Stimulated activated memory B cell treated with anti-CD40 and anti-IgM and Interleukin-4, amounts not matched to agents 10 μg/mL and 1 μg/mL and 100 μg/mL, for 72 hours (primary cell): ENCODE measurements at regions not wholly inside any gene's neighbourhood (a gene's known extent, or its start where the extent isn't known, plus 50 kb on each side); places are given as distances from the start of the nearest gene placed in this dataset.

ENCODE experiments used
- ATAC-seq: fragments of 150-1000 bp; cut with Tn5 transposase; 2 replicates; pipeline ENCODE4 v1.10.0; 2021
- H3K27ac Mint-ChIP-seq: one replicate; pipeline ENCODE4 v1.8.0; 2022; ENCODE audit warnings: mild to moderate bottlenecking, mixed read lengths
- H3K27me3 Mint-ChIP-seq: one replicate; pipeline ENCODE4 v1.8.0; 2022; ENCODE audit warnings: mixed read lengths
- H3K36me3 Mint-ChIP-seq: one replicate; pipeline ENCODE4 v1.8.0; 2022; ENCODE audit warnings: mixed read lengths
- H3K4me1 Mint-ChIP-seq: one replicate; pipeline ENCODE4 v1.8.0; 2022; ENCODE audit warnings: mixed read lengths
- H3K4me3 Mint-ChIP-seq: one replicate; pipeline ENCODE4 v1.8.0; 2022; ENCODE audit warnings: mild to moderate bottlenecking, moderate library complexity, mixed read lengths
- H3K9me3 Mint-ChIP-seq: one replicate; pipeline ENCODE4 v1.8.0; 2022; ENCODE audit warnings: mixed read lengths

DNA sequence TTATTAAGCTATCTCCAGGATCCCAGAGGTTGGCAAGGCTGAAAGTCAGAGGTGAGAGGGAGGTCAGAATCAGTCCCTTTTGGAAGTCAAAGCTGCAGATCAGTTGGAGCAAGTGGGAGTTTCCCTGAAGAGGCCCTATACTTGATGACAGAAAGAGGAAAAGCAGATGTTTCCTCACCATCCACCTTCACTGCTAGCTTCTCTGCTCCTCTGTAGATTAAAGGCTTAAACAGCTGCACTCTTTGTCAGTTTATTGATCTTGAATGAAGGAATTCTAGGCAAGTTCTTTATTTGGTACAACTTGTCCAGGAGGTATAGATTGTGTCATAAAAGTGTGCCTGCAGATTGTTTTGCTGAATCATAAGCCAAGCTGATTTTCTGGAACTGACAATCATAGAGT is 408.2 kb upstream of the TGFBR2 start:
- Mint-ChIP-seq H3K9me3 (no peaks in the 10 kb centered on the region), H3K4me3 (no peak overlapping the region), H3K4me1 (peaks cover 33% of the 10 kb centered on the region), H3K36me3 (no peaks in the 10 kb centered on the region), H3K27ac (no peak overlapping the region), H3K27me3 (no peaks in the 10 kb centered on the region)
- no peak for ATAC-seq

DNA sequence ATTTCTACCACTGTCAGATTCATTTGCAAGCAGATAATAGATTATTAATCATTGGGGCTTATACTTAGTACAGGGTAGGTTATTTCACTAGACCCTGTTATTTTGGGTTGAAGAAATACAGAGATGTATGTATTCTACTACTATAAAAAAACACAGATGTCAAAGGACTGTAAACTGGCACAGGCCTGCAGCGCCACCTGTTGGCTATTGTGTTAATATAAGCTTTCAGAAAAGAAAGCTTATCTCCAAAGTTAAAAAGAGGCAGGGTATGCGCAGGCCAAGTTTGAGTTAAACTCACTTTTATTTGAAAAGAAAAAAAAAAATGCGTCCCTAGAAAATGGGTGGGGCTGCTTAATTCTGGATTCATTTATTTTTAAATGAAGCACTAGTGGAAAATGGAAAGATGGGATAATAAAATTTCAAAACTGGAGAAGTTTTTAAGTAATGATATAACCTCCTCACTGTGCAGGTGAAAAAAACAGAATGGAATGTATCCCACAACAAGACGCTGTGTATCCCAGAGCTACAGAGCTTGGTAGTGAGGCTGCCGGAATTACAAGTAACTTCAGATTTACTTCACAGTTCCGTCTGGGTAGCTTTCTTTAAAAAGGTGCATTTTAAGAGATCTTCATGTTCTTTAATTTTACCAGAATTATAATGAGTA is 407.2 kb upstream of the TGFBR2 start:
- no peaks in the 10 kb centered on the region for H3K9me3 Mint-ChIP-seq
- no peak overlapping the region for H3K27ac Mint-ChIP-seq
- no peaks in the 10 kb centered on the region for H3K36me3 Mint-ChIP-seq
- peaks cover 24% of the 10 kb centered on the region for H3K4me1 Mint-ChIP-seq
- no peak overlapping the region for H3K4me3 Mint-ChIP-seq
- H3K27me3 Mint-ChIP-seq = no peaks in the 10 kb centered on the region
- no peak for ATAC-seq

GRCh38 chr3:30199855-30200254 is 406.5 kb upstream of the TGFBR2 start:
- Mint-ChIP-seq H3K4me3 (no peak overlapping the region), H3K9me3 (no peaks in the 10 kb centered on the region), H3K36me3 (no peaks in the 10 kb centered on the region)

DNA sequence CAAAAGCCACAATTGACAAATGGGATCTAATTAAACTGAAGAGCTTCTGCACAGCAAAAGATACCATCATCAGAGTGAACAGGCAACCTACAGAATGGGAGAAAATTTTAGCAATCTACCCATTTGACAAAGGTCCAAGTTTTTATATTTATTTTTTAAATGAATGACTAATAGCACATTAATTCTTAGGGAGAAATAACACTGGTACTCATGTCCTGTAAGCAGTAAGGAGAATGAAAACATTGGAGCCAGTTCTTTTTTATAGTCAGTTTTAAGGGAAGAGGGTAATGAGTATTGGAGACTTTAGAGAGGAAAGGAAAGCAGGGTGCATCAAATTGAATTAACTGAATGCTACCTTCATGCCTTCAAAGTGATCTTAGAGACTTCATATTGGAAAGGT is 404.7 kb upstream of the TGFBR2 start:
- Mint-ChIP-seq H3K27ac (no peak overlapping the region), H3K27me3 (no peaks in the 10 kb centered on the region), H3K4me3 (no peak overlapping the region), H3K9me3 (no peaks in the 10 kb centered on the region), H3K4me1 (peaks cover 19% of the 10 kb centered on the region), H3K36me3 (no peaks in the 10 kb centered on the region)
- ATAC-seq = no peak

More at GRCh38 chr3:30199855-30200254, 406.5 kb upstream of the TGFBR2 start:
- no peak for ATAC-seq
- Mint-ChIP-seq H3K27me3 (no peaks in the 10 kb centered on the region), H3K4me1 (peaks cover 24% of the 10 kb centered on the region), H3K27ac (no peak overlapping the region)

DNA sequence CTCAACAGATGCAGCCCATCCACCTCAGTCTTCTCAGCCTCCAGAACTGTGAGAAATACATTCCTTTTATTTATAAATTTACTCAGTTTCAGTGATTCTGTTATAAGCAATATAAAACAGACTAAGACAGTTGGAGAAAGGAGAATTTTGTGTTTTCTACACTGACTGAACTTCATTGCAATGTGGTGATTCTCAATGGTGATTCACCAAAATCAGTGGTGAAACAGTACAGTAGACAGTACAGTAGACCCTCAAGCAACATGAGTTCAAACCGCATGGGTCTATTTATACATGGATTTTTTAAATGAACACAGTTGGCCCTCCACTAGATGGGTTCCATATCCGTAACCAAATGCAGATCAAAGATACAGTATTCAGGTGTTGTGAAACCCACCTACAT is 403.1 kb upstream of the TGFBR2 start:
- H3K27ac Mint-ChIP-seq = no peak overlapping the region
- H3K4me3 Mint-ChIP-seq = no peak overlapping the region
- no peaks in the 10 kb centered on the region for H3K27me3 Mint-ChIP-seq
- peaks cover 15% of the 10 kb centered on the region for H3K4me1 Mint-ChIP-seq
- no peaks in the 10 kb centered on the region for H3K9me3 Mint-ChIP-seq
- ATAC-seq = no peak
- no peaks in the 10 kb centered on the region for H3K36me3 Mint-ChIP-seq

GRCh38 chr3:30204126-30204525 is 402.3 kb upstream of the TGFBR2 start:
- ATAC-seq = no peak
- Mint-ChIP-seq H3K27ac (no peak overlapping the region), H3K27me3 (no peaks in the 10 kb centered on the region), H3K4me3 (no peak overlapping the region), H3K9me3 (no peaks in the 10 kb centered on the region), H3K4me1 (peaks cover 13% of the 10 kb centered on the region), H3K36me3 (no peaks in the 10 kb centered on the region)

- Mint-ChIP-seq H3K27me3 (no peaks in the 10 kb centered on the region), H3K4me3 (no peak overlapping the region), H3K36me3 (no peaks in the 10 kb centered on the region), H3K4me1 (peaks cover 15% of the 10 kb centered on the region), H3K27ac (no peak overlapping the region), H3K9me3 (no peaks in the 10 kb centered on the region)
- no peak for ATAC-seq
Observed at GRCh38 chr3:30206051-30206450, 400.4 kb upstream of the TGFBR2 start.

- no peak for ATAC-seq
- peaks cover 28% of the 10 kb centered on the region for H3K27me3 Mint-ChIP-seq
Observed at GRCh38 chr3:30221619-30222018, 384.8 kb upstream of the TGFBR2 start.

DNA sequence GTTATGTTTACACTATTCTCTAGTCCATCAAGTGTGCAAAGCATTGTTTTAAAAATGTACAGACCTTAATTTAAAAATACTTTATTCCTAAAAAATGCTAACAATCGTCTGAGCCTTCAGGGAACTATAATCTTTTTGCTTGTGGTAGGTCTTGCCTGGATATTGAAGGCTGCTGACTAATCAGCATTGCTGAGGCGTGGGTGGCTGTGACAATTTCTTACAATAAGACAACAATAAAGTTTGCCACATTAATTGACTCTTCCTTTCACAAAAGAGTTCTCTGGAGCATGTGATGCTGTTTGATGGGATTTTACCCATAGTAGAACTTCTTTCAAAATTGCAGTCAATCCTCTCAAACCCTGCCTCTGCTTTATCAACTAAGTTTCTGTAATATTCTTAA is 384.0 kb upstream of the TGFBR2 start:
- no peak overlapping the region for H3K27ac Mint-ChIP-seq
- H3K4me3 Mint-ChIP-seq = no peak overlapping the region
- no peak for ATAC-seq
- peaks cover 24% of the 10 kb centered on the region for H3K27me3 Mint-ChIP-seq
- no peaks in the 10 kb centered on the region for H3K36me3 Mint-ChIP-seq
- H3K4me1 Mint-ChIP-seq = peaks cover 5% of the 10 kb centered on the region
- peaks cover 3% of the 10 kb centered on the region for H3K9me3 Mint-ChIP-seq

More at GRCh38 chr3:30221619-30222018, 384.8 kb upstream of the TGFBR2 start:
- Mint-ChIP-seq H3K36me3 (no peaks in the 10 kb centered on the region), H3K27ac (no peak overlapping the region), H3K9me3 (peaks cover 5% of the 10 kb centered on the region), H3K4me1 (peaks cover 2% of the 10 kb centered on the region), H3K4me3 (no peak overlapping the region)

DNA sequence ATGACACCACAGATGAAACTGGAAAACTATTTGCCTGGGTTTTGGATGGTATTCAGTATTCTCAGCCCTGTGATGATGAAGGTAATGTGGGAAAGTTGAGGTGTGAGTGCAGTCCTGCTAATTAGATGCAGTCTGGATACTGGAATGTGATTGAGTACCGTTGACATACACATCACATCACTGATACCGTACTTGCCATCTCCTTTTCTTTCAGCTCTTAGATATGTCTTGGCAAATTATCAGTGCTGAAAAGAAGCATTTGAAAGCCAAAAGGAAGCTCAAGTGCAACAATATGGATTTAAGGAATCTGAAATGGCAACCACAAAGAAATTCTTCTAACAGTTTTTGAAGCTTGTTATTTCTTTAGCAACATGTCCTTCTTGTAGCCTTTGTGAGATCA is 381.4 kb upstream of the TGFBR2 start:
- Mint-ChIP-seq H3K9me3 (no peaks in the 10 kb centered on the region), H3K27me3 (peaks cover 9% of the 10 kb centered on the region), H3K36me3 (no peaks in the 10 kb centered on the region), H3K27ac (no peak overlapping the region), H3K4me3 (no peak overlapping the region), H3K4me1 (peaks cover 5% of the 10 kb centered on the region)
- no peak for ATAC-seq

DNA sequence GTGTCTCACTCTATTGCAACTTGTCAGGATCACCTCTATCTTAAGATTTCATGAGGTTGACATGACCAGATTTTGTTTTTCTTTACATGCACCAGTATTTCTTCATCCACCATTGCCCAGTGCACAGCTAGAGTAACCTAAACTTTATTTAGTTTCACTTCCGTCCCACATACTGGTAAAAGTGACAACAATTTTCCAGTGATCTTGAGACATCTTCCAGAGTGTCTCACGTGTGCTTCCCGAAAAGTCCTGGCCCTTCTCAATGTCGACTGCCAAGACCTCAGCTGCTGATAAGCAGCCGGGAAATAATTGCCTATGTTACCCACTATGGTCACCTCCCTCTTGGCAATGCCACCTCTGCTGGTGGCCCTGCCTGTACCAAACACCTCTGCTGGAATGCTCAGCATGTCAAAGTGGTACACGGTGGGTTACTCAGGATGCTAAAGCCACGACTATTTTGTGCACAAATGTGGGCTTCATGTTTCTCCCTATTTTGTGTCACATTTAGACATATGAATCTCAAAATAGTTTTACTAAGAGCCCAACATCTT is 379.7 kb upstream of the TGFBR2 start:
- H3K27me3 Mint-ChIP-seq = peaks cover 9% of the 10 kb centered on the region
- ATAC-seq = no peak
- H3K4me1 Mint-ChIP-seq = peaks cover 5% of the 10 kb centered on the region
- no peaks in the 10 kb centered on the region for H3K9me3 Mint-ChIP-seq
- no peaks in the 10 kb centered on the region for H3K36me3 Mint-ChIP-seq
- H3K4me3 Mint-ChIP-seq = no peak overlapping the region
- H3K27ac Mint-ChIP-seq = no peak overlapping the region

GRCh38 chr3:30227571-30228301 is 378.7 kb upstream of the TGFBR2 start:
- no peak for ATAC-seq
- Mint-ChIP-seq H3K27me3 (peaks cover 6% of the 10 kb centered on the region), H3K36me3 (no peaks in the 10 kb centered on the region), H3K4me3 (no peak overlapping the region), H3K27ac (no peak overlapping the region), H3K9me3 (no peaks in the 10 kb centered on the region), H3K4me1 (peaks cover 5% of the 10 kb centered on the region)

DNA sequence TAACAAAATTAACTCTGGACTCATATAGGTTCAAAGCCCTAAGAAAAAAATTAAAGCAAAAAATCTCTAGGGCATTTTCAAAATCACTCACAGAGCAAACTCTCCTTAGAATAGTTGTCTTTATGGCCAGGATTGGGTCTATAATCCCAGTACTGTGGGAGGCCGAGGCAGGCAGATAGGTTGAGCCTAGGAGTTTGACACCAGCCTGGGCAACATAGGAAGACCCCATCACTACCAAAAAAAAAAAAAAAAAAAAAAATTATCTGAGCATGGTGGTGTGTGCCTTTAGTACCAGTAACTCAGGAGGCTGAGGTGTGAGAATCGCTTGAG is 378.1 kb upstream of the TGFBR2 start:
- no peak overlapping the region for H3K4me3 Mint-ChIP-seq
- H3K27me3 Mint-ChIP-seq = peaks cover under 1% of the 10 kb centered on the region
- no peak overlapping the region for H3K27ac Mint-ChIP-seq
- no peaks in the 10 kb centered on the region for H3K36me3 Mint-ChIP-seq
- no peak for ATAC-seq
- H3K4me1 Mint-ChIP-seq = peaks cover 5% of the 10 kb centered on the region
- H3K9me3 Mint-ChIP-seq = no peaks in the 10 kb centered on the region

DNA sequence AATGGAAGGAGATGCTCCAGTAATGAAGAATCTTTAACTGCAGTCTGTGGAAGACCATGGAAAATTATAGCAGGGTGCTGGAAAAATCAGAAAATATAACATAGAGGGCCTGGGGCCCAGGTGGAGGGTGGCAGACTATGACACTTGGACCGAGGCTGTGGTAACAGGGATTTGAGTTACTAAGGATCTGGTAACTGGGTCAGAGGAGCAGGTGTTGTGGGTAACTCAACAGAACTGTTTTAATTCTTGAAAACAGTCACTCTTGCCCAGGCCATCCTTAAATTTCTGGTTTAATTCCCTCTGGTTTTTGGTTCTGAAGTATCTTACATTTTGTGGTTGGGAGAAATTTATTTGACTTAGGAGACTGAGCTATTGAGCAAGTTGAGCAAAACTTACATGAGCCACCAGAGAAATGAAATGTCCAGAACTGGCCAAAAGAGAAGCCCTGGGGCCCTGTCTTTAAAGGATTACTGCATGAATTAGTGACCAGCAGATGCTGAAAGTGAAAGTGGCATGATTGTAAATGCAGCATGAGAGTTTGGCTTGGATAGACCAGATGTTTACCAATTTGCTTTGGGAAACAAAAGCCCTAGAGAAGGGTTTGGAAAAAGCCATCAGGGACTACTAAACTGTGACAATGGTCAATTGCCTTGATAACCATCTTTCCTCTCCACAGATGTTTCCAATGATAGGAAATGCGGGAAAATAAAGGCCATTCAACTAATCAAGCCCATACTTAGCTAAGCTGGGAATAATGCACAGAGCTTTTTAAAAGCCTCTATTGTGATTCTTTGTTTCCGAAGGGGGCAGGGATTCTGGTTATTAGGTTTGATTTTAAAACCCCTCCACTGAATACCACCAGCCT is 374.9 kb upstream of the TGFBR2 start:
- H3K4me3 Mint-ChIP-seq = no peak overlapping the region
- H3K4me1 Mint-ChIP-seq = peaks cover 3% of the 10 kb centered on the region
- no peaks in the 10 kb centered on the region for H3K9me3 Mint-ChIP-seq

DNA sequence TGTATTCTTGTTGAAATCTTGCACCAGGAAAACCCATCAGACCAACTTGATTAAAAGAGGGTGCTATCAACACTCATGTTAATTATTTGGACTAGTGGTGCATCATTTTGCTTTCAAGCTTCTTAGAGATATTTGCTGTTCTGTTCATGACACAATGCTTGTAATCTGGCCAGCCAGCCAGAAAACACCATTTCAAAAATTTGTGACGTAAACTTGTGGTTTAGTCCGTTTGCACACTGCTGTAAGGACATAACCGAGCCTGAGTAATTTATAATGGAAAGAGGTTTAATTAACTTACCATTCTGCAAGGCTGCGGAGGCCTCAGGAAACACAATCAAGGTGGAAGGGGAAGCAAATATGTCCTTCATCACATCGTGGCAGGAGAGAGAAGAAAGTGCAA is 374.3 kb upstream of the TGFBR2 start:
- no peaks in the 10 kb centered on the region for H3K27me3 Mint-ChIP-seq
- no peaks in the 10 kb centered on the region for H3K4me1 Mint-ChIP-seq
- H3K4me3 Mint-ChIP-seq = no peak overlapping the region
- no peak overlapping the region for H3K27ac Mint-ChIP-seq
- H3K9me3 Mint-ChIP-seq = no peaks in the 10 kb centered on the region
- no peaks in the 10 kb centered on the region for H3K36me3 Mint-ChIP-seq
- no peak for ATAC-seq

More for the DNA sequence above, 374.9 kb upstream of the TGFBR2 start:
- Mint-ChIP-seq H3K27me3 (no peaks in the 10 kb centered on the region), H3K36me3 (no peaks in the 10 kb centered on the region), H3K27ac (no peak overlapping the region)
- ATAC-seq = no peak
